ENCODE measurements at regions not wholly inside any gene's neighbourhood (a gene's known extent, or its start where the extent isn't known, plus 50 kb on each side); places are given as distances from the start of the nearest gene placed in this dataset.
A peak's percentile ranks its signal among the peaks of the same experiment; 100 is the strongest.

- no peaks in the 10 kb centered on the region for H3K79me2 ChIP-seq (ENCODE audit: control insufficient read depth, insufficient read depth, low read length)
- CTCF ChIA-PET: interaction anchor here (1.4 kb wide), 1 partner anchor 28 kb away, joined by 4 read pairs; no protein-coding TSS in a partner anchor
- no peaks in the 10 kb centered on the region for H4K20me1 ChIP-seq (replicated peaks; ENCODE audit: control insufficient read depth, extremely low read depth, insufficient read depth, low read length)
- H3K9me1 ChIP-seq (replicated peaks; ENCODE audit: control insufficient read depth, extremely low read depth, insufficient read depth, low read length): no peaks in the 10 kb centered on the region
- intact Hi-C loops (cut with micrococcal nuclease) (loop anchor here (2.0 to 5.0 kb wide), 2 partner anchors 87 to 1127 kb away; no protein-coding TSS in a partner anchor), dilution Hi-C loops (cut with MboI; ENCODE audit: extremely low pct_ligation_motif_present, low sequenced_read_pairs) (no loop called here)
- TF ChIP-seq MAX (IDR thresholded peaks at IDR 0.05; ENCODE audit: insufficient read depth, insufficient read length): no peak
- TF ChIP-seq CTCF (IDR thresholded peaks at IDR 0.05; ENCODE audit: extremely low read depth in 1 of 2, insufficient read depth in 1 of 2, low read depth in 1 of 2, low read length in 2 of 2): no peak
- no peak for TF ChIP-seq EZH2 (IDR thresholded peaks at IDR 0.05; ENCODE audit: borderline replicate concordance, low read depth, low read length, severe bottlenecking)
- no peak for TF ChIP-seq FOS (IDR thresholded peaks at IDR 0.05; ENCODE audit: borderline replicate concordance, insufficient read depth, low read length)
- TF ChIP-seq GATA2 (IDR thresholded peaks at IDR 0.05; ENCODE audit: insufficient read depth, insufficient read length, low read depth, low read length): no peak
- no peak for TF ChIP-seq MYC (IDR thresholded peaks at IDR 0.05; ENCODE audit: low read depth, low read length)
- TF ChIP-seq POLR2AphosphoS5 (IDR thresholded peaks at IDR 0.05; ENCODE audit: insufficient read depth, low read depth, low read length): no peak
- TF ChIP-seq POLR2A (IDR thresholded peaks at IDR 0.05; ENCODE audit: low read depth, low read length): no peak
- no peak for TF ChIP-seq JUN (IDR thresholded peaks at IDR 0.05; ENCODE audit: borderline replicate concordance, insufficient read depth, insufficient read length, low read depth)
- peaks cover 24% of the 10 kb centered on the region for H3K4me1 ChIP-seq (ENCODE audit: control insufficient read depth, extremely low read depth, insufficient read depth, low read length)
- no peaks in the 10 kb centered on the region for H3K9me3 ChIP-seq (replicated peaks; ENCODE audit: control insufficient read depth, insufficient read depth, low read length)
- no peak overlapping the region for H3K4me2 ChIP-seq (ENCODE audit: insufficient read depth, low read length)
- H3K9ac ChIP-seq (replicated peaks; ENCODE audit: extremely low read depth, insufficient read depth, low read length): no peak overlapping the region
- DNase-seq (ENCODE audit: low read depth, low spot score): no peak
- BruUV-seq (replicated peaks): no TSS peak
- H2AFZ ChIP-seq (ENCODE audit: low read depth, low read length): peak overlapping the region; percentile 24
- FAIRE-seq: no peak
- no peaks in the 10 kb centered on the region for H3K27me3 ChIP-seq (ENCODE audit: control insufficient read depth in 2 of 2, insufficient read depth in 2 of 2, low read length in 2 of 2)
- POLR2A ChIA-PET: no interaction called here
- H3K4me3 ChIP-seq (replicated peaks in 1 of 3; ENCODE audit: insufficient read depth in 1 of 3, low read depth in 1 of 3, low read length in 3 of 3): no peak overlapping the region
- no peaks in the 10 kb centered on the region for H3K36me3 ChIP-seq (ENCODE audit: control insufficient read depth in 2 of 2, extremely low read depth in 1 of 2, insufficient read depth in 2 of 2, low read length in 2 of 2)
- no peak overlapping the region for H3K27ac ChIP-seq (ENCODE audit: insufficient read depth, low read depth, low read length)
Observed at GRCh38 chr7:15043931-15044330, 141.4 kb upstream of the DGKB start.
